Keratinocyte (primary cell): ENCODE measurements at regions not wholly inside any gene's neighbourhood (a gene's known extent, or its start where the extent isn't known, plus 50 kb on each side); places are given as distances from the start of the nearest gene placed in this dataset.

Source experiments
- DNase-seq: peaks from one replicate; pipeline ENCODE4 v3.0.0-alpha.2; 2011; ENCODE audit warnings: low read depth, missing footprints, low spot score
- FAIRE-seq: peaks from 2 replicates; lab custom pipeline; 2011; peaks lifted over from hg19 to GRCh38; lab: Jason Lieb, UNC
- H2AFZ ChIP-seq: 2 replicates; pipeline ENCODE4 v1.6.0; 2012; ENCODE audit warnings: low read length, control low read depth, inconsistent platforms; ENCODE audit not compliant: control insufficient read depth
- H3K27ac ChIP-seq: 2 replicates; pipeline ENCODE4 v1.5.1; 2011; ENCODE audit warnings: low read length; ENCODE audit not compliant: control insufficient read depth, insufficient read depth
- H3K27me3 ChIP-seq: 3 replicates; pipeline ENCODE4 v1.6.0; 2011; ENCODE audit warnings: low read length; ENCODE audit not compliant: control insufficient read depth, insufficient read depth; ENCODE audit errors: extremely low read depth
- H3K36me3 ChIP-seq, 2 experiments: 2 replicates in 1 of 2; 3 replicates in 1 of 2; pipeline ENCODE4 v1.5.1; 2011; ENCODE audit warnings: low read length in 2 of 2, mild to moderate bottlenecking in 1 of 2; ENCODE audit not compliant: control insufficient read depth in 2 of 2, insufficient read depth in 2 of 2; ENCODE audit errors: extremely low read depth in 1 of 2
- H3K4me1 ChIP-seq: 3 replicates; pipeline ENCODE4 v1.5.1; 2011; ENCODE audit warnings: low read length; ENCODE audit not compliant: control insufficient read depth, insufficient read depth; ENCODE audit errors: extremely low read depth
- H3K4me2 ChIP-seq: 3 replicates; pipeline ENCODE4 v1.6.0; 2011; ENCODE audit warnings: low read depth, low read length; ENCODE audit not compliant: control insufficient read depth, insufficient read depth; ENCODE audit errors: extremely low read depth
- H3K4me3 ChIP-seq, 3 experiments: fragments of 200-600 bp in 1 of 3; sonication (generic) in 1 of 3; 2 replicates in 2 of 3; 3 replicates in 1 of 3; pipeline ENCODE4 v1.5.1; 2011 to 2016; ENCODE audit warnings: low read length in 3 of 3, mild to moderate bottlenecking in 3 of 3, control low read depth in 2 of 3, inconsistent platforms in 1 of 3, low read depth in 1 of 3, mixed read lengths in 1 of 3, mixed run types in 1 of 3, moderate library complexity in 1 of 3; ENCODE audit not compliant: control insufficient read depth in 2 of 3, insufficient read depth in 2 of 3; ENCODE audit errors: extremely low read depth in 1 of 3
- H3K79me2 ChIP-seq: 2 replicates; pipeline ENCODE4 v1.6.0; 2012; ENCODE audit warnings: low read length; ENCODE audit not compliant: control insufficient read depth, insufficient read depth
- H3K9ac ChIP-seq: 3 replicates; pipeline ENCODE4 v1.6.0; 2011; ENCODE audit warnings: low read length; ENCODE audit not compliant: control insufficient read depth, insufficient read depth; ENCODE audit errors: extremely low read depth
- H3K9me1 ChIP-seq: 3 replicates; pipeline ENCODE4 v1.6.0; 2011; ENCODE audit warnings: low read length; ENCODE audit not compliant: control insufficient read depth, insufficient read depth; ENCODE audit errors: extremely low read depth
- H3K9me3 ChIP-seq: 2 replicates; pipeline ENCODE4 v1.5.1; 2012; ENCODE audit warnings: low read depth, low read length; ENCODE audit not compliant: control insufficient read depth
- H4K20me1 ChIP-seq: 3 replicates; pipeline ENCODE4 v1.6.0; 2011; ENCODE audit warnings: low read length; ENCODE audit not compliant: control insufficient read depth, insufficient read depth; ENCODE audit errors: extremely low read depth
- EZH2 ChIP-seq: IDR thresholded peaks from one replicate; pipeline ENCODE4 v1.6.1; 2012; ENCODE audit warnings: inconsistent platforms, mild to moderate bottlenecking, low read length, moderate library complexity
- dilution Hi-C: fragments of 300-500 bp; cut with MboI; formaldehyde crosslinking; loops from one replicate; pipeline ENCODE4 v1.7.0; 2020; ENCODE audit warnings: low sequenced_read_pairs; ENCODE audit not compliant: extremely low pct_ligation_motif_present
- TF ChIP-seq, protein P1 (sequence below), 3 experiments: IDR thresholded peaks in 1 of 3; conservative IDR thresholded peaks in 1 of 3; optimal IDR thresholded peaks in 1 of 3; 2 replicates in 2 of 3; 3 replicates in 1 of 3; pipeline versions ENCODE3 to v1.5.1; 2011; ENCODE audit warnings: low read length in 3 of 3, mild to moderate bottlenecking in 3 of 3, moderate library complexity in 2 of 3, control low read depth in 1 of 3, inconsistent platforms in 1 of 3; ENCODE audit not compliant: insufficient read depth in 2 of 3; ENCODE audit errors: extremely low read depth in 1 of 3

DNA sequence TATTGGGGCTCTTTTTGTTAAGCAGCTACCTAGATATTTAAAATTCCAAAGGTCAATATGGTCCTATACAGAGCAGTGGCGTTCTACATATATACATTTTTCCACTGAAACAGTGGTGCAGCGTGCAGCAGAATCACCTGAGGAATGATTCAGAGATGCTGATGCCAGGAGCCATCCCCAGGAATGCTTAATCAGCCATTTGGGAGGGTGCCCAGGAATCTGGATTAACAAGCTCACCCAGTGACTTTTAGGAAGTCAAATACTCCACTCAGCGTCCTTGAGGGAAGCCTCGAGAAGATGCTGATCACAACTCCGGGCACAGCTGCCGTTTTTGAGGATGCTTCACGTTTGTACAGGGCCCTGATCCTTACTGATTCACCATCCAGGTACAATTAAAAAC, 82.6 kb upstream of the ARHGEF3 start:
- H3K4me2 ChIP-seq, result no peak overlapping the region
- H4K20me1 ChIP-seq, result no peaks in the 10 kb centered on the region
- no peaks in the 10 kb centered on the region for H3K27me3 ChIP-seq
- H2AFZ ChIP-seq, result no peak overlapping the region
- H3K36me3 ChIP-seq, result no peaks in the 10 kb centered on the region
- H3K9me1 ChIP-seq, result no peaks in the 10 kb centered on the region
- H3K27ac ChIP-seq, result peak overlapping the region; percentile 47
- FAIRE-seq (peak; percentile 90), DNase-seq (peak; percentile 65)
- H3K79me2 ChIP-seq, result no peaks in the 10 kb centered on the region
- no peak overlapping the region for H3K4me3 ChIP-seq
- dilution Hi-C loops, result no loop called here
- no peak overlapping the region for H3K9ac ChIP-seq
- TF ChIP-seq, protein P1, sequence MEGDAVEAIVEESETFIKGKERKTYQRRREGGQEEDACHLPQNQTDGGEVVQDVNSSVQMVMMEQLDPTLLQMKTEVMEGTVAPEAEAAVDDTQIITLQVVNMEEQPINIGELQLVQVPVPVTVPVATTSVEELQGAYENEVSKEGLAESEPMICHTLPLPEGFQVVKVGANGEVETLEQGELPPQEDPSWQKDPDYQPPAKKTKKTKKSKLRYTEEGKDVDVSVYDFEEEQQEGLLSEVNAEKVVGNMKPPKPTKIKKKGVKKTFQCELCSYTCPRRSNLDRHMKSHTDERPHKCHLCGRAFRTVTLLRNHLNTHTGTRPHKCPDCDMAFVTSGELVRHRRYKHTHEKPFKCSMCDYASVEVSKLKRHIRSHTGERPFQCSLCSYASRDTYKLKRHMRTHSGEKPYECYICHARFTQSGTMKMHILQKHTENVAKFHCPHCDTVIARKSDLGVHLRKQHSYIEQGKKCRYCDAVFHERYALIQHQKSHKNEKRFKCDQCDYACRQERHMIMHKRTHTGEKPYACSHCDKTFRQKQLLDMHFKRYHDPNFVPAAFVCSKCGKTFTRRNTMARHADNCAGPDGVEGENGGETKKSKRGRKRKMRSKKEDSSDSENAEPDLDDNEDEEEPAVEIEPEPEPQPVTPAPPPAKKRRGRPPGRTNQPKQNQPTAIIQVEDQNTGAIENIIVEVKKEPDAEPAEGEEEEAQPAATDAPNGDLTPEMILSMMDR (optimal IDR thresholded peaks at IDR 0.05 in 1 of 3, IDR thresholded peaks at IDR 0.05 in 1 of 3, conservative IDR thresholded peaks at IDR 0.05 in 1 of 3; ENCODE audit: extremely low read depth in 1 of 3, insufficient read depth in 2 of 3, low read length in 3 of 3), result no peak
- no peak for TF ChIP-seq EZH2
- no peaks in the 10 kb centered on the region for H3K9me3 ChIP-seq
- H3K4me1 ChIP-seq, result peaks cover 45% of the 10 kb centered on the region

DNA sequence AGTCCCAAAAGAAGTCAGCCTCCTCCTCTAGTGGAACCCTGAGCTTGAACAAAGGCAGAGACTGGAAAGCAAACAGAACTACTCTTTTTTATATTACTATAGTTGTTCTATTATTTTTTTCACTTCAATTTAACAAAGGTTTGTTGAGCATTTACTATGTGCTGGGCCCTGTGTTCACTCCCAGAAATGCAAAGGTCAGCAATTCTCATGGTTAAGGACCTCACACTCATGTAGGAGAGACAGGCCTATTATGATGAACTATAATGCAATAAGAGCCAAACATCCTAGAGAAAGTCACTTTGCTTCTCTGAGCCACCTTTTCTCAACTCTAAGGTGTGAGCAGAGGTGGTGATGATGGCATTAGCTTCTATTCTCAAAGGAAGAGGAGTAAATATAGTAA, 82.1 kb upstream of the ARHGEF3 start:
- DNase-seq, result no peak
- no peaks in the 10 kb centered on the region for H3K36me3 ChIP-seq
- H3K4me3 ChIP-seq, result no peak overlapping the region
- H3K4me2 ChIP-seq, result no peak overlapping the region
- no peaks in the 10 kb centered on the region for H3K27me3 ChIP-seq
- H4K20me1 ChIP-seq, result no peaks in the 10 kb centered on the region
- no peaks in the 10 kb centered on the region for H3K9me3 ChIP-seq
- H3K9ac ChIP-seq, result no peak overlapping the region
- H3K27ac ChIP-seq, result peak overlapping the region; percentile 47
- peak; percentile 58 for FAIRE-seq
- no peak overlapping the region for H2AFZ ChIP-seq
- TF ChIP-seq, protein P1 (optimal IDR thresholded peaks at IDR 0.05 in 1 of 3, IDR thresholded peaks at IDR 0.05 in 1 of 3, conservative IDR thresholded peaks at IDR 0.05 in 1 of 3; ENCODE audit: extremely low read depth in 1 of 3, insufficient read depth in 2 of 3, low read length in 3 of 3), result no peak
- no peak for TF ChIP-seq EZH2
- no peaks in the 10 kb centered on the region for H3K9me1 ChIP-seq
- dilution Hi-C loops, result no loop called here
- peaks cover 48% of the 10 kb centered on the region for H3K4me1 ChIP-seq
- H3K79me2 ChIP-seq, result no peaks in the 10 kb centered on the region
